AG04450 (cell line): ENCODE measurements at regions not wholly inside any gene's neighbourhood (a gene's known extent, or its start where the extent isn't known, plus 50 kb on each side); places are given as distances from the start of the nearest gene placed in this dataset.

ENCODE experiments used
- CTCF ChIA-PET: fragments of 300-600, 350-600 bp; formaldehyde crosslinking; extraction: SDS; loops from one replicate; lab custom pipeline; 2022; ENCODE audit warnings: antibody characterized with exemption, inconsistent platforms; lab: Charles Lee
- POLR2A ChIA-PET: fragments of 350-600 bp; formaldehyde crosslinking; extraction: SDS; loops from one replicate; lab custom pipeline; 2021; ENCODE audit warnings: antibody characterized with exemption, inconsistent platforms; lab: Yijun Ruan, JAX
- DNase-seq: peaks from one replicate; pipeline ENCODE4 v3.0.0-alpha.2; 2011; ENCODE audit warnings: low read depth, low spot score
- H3K27ac ChIP-seq: one replicate; pipeline ENCODE4 v1.5.1; 2012; ENCODE audit warnings: low read depth, low read length, control low read depth
- H3K27me3 ChIP-seq: one replicate; pipeline ENCODE4 v1.6.0; 2012; ENCODE audit warnings: low read length; ENCODE audit not compliant: control insufficient read depth, insufficient read depth
- H3K4me3 ChIP-seq: 2 replicates; pipeline ENCODE4 v1.5.1; 2011; ENCODE audit warnings: mild to moderate bottlenecking, low read depth, low read length, control low read depth
- H3K9me3 ChIP-seq: 2 replicates; pipeline ENCODE4 v1.5.1; 2012; ENCODE audit warnings: low read length; ENCODE audit not compliant: control insufficient read depth, insufficient read depth
- CTCF ChIP-seq: IDR thresholded peaks from 2 replicates; pipeline ENCODE4 v1.5.1; 2011; ENCODE audit warnings: low read depth, low read length, control low read depth, inconsistent platforms

- ChIA-PET CTCF (interaction anchor here (0.5 kb wide), 1 partner anchor 422 kb away, joined by 3 read pairs; no protein-coding TSS in a partner anchor), POLR2A (no interaction called here)
- Histone ChIP-seq H3K27me3 (no peaks in the 10 kb centered on the region), H3K27ac (no peak overlapping the region), H3K4me3 (no peak overlapping the region), H3K9me3 (no peaks in the 10 kb centered on the region)
- no peak for TF ChIP-seq CTCF
- no peak for DNase-seq
Observed at GRCh38 chr10:4337563-4337962, 488.4 kb upstream of the AKR1E2 start.

GRCh38 chr10:4334871-4335270 lies 491.1 kb upstream of the AKR1E2 start:
- Histone ChIP-seq H3K9me3 (no peaks in the 10 kb centered on the region), H3K27ac (no peak overlapping the region), H3K27me3 (no peaks in the 10 kb centered on the region), H3K4me3 (no peak overlapping the region)
- ChIA-PET CTCF (interaction anchor here (0.6 to 1.5 kb wide), 2 partner anchors 9 to 161 kb away, joined by 3 to 7 read pairs; no protein-coding TSS in a partner anchor), POLR2A (no interaction called here)
- no peak for TF ChIP-seq CTCF
- DNase-seq = no peak

- ChIA-PET POLR2A (no interaction called here), CTCF (no interaction called here)
- Histone ChIP-seq H3K9me3 (no peaks in the 10 kb centered on the region), H3K27ac (no peak overlapping the region), H3K4me3 (no peak overlapping the region), H3K27me3 (no peaks in the 10 kb centered on the region)
- DNase-seq = no peak
- TF ChIP-seq CTCF = no peak
Observed at GRCh38 chr10:4334015-4334414, 492.0 kb upstream of the AKR1E2 start.

GRCh38 chr10:4333459-4333894 lies 492.5 kb upstream of the AKR1E2 start:
- no peak for DNase-seq
- no peak for TF ChIP-seq CTCF
- POLR2A ChIA-PET = no interaction called here
- no peaks in the 10 kb centered on the region for H3K9me3 ChIP-seq
- CTCF ChIA-PET = no interaction called here
- H3K4me3 ChIP-seq = no peak overlapping the region
- no peak overlapping the region for H3K27ac ChIP-seq
- H3K27me3 ChIP-seq = no peaks in the 10 kb centered on the region

GRCh38 chr10:4332764-4333458 lies 493.1 kb upstream of the AKR1E2 start:
- no peak for TF ChIP-seq CTCF
- no peaks in the 10 kb centered on the region for H3K9me3 ChIP-seq
- H3K27ac ChIP-seq = no peak overlapping the region
- ChIA-PET CTCF (no interaction called here), POLR2A (no interaction called here)
- no peaks in the 10 kb centered on the region for H3K27me3 ChIP-seq
- no peak for DNase-seq
- no peak overlapping the region for H3K4me3 ChIP-seq
